AG20443 (cell line): ENCODE measurements at regions not wholly inside any gene's neighbourhood (a gene's known extent, or its start where the extent isn't known, plus 50 kb on each side); places are given as distances from the start of the nearest gene placed in this dataset.

Experiments used
- DNase-seq: peaks from one replicate; pipeline ENCODE4 v3.0.0; 2012; ENCODE audit warnings: low spot score, mixed read lengths

GRCh38 chr5:7015586-7016256, 302.5 kb downstream of the TENT4A start:
- no peak for DNase-seq

DNA sequence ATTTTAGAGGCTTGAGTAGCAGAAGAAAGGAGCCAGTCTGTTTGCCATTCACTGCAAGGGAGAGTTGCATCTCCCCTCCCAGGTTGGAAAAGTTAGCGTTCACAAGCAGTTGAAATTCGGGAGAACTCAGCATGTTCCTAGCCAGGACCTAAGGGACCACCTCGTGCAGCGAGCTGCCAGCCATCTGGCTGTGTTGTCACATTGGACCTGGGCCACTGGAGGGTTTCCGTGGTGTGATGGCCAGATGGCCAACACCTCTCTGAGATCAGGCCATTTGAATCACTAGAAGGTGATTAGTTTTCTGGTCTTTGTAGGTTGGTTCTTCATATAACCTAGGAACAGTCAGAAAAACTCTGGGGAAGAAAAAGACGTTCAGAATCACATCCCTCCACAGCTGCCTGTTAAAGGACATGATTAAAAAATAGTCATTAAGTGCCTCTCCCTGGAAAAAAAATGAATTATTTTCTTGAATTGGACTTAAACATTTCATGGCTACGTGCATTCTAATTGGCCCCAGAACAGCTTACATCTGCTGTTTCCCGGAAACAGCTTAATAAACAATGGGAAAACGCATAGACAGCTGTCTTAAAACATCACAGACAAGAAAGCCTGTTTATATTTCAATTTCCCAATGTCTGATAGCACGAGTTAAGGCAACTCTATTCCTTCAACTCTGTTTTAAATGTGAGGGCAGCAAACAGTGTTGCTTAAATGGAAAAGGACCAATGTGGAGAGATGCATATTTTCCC, 303.9 kb downstream of the TENT4A start:
- no peak for DNase-seq

GRCh38 chr5:7018198-7018597, 305.0 kb downstream of the TENT4A start:
- no peak for DNase-seq

DNA sequence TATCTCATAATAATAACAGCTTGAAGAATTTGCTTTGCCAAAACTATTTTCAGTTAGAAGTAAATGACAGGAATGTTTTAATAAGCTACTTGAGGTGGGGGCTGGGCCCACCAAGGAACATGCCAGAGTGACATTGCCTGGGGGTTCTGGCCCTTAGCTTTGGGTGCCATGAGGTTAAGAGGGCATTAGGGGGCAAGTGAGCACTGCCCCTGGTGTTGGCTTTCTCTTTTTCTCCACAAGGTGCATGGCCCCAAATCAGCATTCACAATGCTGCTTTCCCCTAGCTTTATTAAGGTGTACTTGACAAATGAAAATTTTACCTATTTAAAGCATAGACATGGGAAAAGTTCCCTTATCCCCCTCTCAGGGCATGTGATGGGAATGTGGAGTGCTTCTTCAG, 305.4 kb downstream of the TENT4A start:
- no peak for DNase-seq

DNA sequence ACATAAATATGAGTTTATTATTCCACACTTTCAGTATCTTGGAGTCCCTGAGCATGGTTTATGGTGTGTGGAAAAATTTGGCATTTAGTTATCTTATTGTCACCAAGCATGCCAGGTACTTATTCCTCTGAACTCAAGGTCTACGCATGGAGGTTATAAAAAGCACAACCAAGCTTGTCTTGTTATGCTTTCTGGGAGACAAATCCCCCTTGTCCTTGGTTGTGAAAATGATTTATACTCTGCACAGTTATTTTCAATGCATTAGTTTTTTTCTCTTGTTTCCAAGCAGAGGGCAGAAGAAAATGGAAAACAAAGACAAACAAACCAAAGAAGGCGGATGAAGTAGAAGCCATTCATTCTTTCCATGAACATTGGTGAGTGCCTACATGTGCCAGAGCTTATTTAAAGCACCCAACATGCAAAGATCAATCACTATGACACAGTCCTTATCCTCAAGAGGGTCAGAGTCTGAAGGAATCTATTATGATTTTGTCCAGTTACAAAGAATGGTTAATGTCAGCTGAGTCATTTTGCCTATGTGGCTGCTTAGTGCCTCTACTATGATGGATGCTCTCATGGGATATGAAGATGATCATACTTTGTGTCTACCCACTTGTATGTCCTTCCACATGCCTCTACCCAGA, 323.1 kb downstream of the TENT4A start:
- DNase-seq = no peak

- DNase-seq = no peak
Measured at GRCh38 chr5:7039074-7039473, 325.8 kb downstream of the TENT4A start.

- no peak for DNase-seq
Measured at GRCh38 chr5:7040111-7040510, 326.9 kb downstream of the TENT4A start.

DNA sequence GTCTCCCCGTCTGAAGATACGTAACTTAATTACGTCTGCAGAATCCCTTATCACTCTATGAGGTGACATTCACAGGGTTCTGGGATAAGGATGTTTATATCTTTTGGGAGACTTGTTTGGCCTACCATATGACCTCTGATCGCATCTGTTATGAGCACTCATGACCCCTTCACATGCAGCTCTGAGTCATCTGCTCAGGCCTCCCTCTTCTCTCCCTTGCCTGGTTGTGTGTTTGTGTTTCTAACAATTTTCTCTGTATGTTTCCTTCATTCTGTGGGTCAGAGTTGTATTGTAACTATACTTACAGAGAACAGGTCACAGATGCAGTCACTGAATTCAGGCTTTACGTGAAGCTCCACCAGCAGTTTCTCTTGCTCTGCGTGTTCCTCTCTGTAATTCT, 330.6 kb downstream of the TENT4A start:
- no peak for DNase-seq

DNA sequence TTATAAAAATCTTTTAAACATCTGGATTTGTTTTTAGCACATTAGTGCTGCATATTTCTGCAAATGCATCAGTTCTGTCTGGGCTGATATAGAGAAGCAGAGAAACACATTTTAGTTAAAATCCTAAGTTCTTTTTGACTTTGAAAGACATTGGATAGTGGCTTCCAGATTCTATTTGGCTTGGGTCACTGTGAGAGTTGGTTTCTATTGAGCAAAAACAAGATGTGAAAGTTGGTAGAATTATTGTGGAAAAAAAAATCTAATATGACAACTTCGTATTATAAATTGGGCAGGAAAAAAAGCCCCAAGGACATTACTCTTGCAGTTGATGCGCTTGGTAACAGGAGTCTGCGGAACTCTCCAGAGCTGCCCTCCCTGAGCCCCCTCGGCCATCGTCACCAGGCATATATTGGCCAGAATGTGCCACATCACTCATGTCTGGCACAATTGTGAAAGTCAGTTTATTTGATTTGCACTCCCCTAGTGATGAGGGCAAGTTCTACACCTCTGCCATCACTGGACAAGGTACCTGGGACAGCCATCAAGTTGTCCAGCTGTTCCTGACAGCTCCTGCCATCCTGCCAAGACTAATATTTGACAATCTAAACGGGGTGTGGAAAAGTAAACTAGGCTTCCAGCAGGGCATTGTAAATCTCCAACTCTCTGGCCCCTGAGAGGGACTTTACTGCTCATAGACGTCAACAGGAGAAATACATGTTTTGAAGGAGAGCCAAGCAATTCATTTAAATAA, 334.5 kb downstream of the TENT4A start:
- DNase-seq = no peak

GRCh38 chr5:7050986-7051385, 337.8 kb downstream of the TENT4A start:
- no peak for DNase-seq

DNA sequence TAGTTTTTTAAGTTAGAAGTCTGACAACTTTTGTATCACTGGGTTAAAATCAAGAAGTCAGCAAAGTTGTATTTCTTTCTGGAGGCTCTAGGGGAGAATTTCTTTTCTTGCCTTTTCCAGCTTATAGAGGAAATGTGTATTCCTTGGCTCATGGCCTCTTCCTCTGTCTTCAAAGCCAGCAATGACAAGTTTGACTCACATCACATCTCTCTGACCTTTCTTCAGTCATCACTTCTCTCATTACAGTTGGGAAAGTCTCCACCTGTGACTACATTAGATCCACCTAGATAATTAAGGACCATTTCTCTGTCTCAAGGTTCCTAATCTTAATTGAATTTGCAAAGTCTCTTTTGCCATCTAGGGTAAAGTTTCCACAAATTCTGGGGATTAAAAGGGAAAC, 339.9 kb downstream of the TENT4A start:
- no peak for DNase-seq

- no peak for DNase-seq
Measured at GRCh38 chr5:7053528-7054209, 340.4 kb downstream of the TENT4A start.

DNA sequence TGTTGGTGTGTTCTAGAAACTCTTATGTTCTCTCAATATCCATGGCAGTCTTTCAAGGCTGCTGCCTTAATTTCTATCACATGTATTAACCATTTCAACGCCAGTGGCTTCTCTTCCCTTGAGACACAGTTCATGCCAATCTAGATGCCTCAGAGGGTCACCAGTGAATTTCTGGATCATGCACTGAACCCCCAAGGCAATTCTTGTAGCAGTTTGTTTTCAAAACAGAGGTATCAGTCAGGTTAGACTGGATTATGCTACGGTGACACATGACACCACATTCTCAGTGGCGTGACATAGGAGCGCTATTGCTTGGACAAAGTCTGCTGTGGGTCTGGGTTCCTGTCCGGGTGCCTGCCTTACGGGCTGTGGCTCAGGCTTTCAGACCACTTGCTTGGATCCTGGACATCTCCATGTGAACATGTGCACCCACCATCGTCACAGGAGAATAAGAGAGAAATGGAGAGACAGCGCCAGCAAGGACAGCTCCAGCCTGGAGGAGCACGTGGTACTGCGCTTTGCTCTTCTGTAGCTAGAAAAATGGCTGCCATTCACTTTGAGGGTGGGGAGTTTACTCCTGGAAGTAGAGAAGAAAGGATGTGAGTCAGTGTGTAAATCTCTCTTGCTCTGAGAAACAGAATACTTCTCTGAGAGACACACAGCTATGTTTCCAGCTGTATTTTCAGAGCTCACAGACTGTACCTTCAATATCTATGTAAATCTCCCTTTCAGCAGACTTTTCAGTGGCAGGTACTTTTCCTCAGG, 329.3 kb upstream of the ADCY2 start:
- no peak for DNase-seq

GRCh38 chr5:7068156-7068555, 327.8 kb upstream of the ADCY2 start:
- no peak for DNase-seq

DNA sequence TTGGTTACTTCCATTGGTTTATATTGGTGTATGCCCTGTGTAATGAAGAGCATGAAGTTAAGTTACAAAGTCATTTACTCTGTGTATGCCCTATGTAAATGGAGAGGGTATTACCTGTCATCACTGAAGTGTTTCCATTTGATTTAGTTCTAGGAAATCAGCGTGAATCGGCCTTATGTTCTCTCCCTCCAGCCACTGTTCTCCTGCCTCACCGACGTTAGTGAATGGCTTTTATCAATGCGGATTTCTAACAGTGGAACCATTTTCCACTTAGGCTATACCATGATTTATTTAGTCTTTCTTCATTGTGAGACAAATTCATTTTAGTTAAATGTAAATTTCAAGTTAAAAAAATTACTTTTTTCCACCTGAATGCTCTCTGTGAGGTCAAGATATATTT, 327.0 kb upstream of the ADCY2 start:
- no peak for DNase-seq

- DNase-seq = no peak
Measured at GRCh38 chr5:7072188-7072587, 323.8 kb upstream of the ADCY2 start.

- DNase-seq = no peak
Measured at GRCh38 chr5:7073666-7074065, 322.3 kb upstream of the ADCY2 start.

DNA sequence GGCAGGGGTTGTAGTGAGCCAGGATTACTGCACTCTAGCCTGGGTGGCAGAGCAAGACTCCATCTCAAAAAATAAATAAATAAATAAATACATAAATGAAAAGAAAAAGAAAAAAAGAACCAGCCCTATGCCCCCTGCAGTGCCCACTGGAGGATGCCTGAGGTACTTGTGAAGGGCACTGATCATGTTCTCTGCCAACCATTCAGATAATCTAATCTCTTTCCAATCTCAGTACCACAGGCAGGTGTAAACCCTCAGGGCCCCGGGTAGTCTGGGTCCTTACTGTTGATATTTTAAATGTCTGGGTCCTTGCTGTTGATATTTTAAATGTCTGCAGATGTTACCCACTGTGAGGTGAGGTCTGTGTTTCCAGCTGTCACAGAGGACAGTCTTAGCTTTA, 321.8 kb upstream of the ADCY2 start:
- no peak for DNase-seq

DNA sequence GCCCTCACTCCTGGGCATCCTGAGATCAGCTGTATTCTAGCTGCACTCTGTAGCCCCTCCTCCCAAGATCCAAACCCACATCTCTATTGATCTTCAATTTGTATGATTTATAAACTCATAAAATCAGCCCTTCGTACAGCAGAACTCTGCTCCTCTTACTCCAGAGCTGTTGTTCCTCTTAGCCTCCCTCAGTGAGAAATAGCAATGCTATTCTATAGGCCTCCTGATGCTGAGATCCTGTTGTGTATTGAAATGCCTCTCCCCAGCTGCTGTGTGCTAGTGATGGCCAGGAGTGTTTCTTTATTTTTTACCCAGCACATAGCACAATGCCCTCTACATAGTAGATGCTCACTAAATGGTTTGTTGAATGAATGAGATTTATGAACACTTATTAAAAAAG, 320.5 kb upstream of the ADCY2 start:
- DNase-seq = no peak

- DNase-seq = no peak
Measured at GRCh38 chr5:7078101-7078500, 317.8 kb upstream of the ADCY2 start.

DNA sequence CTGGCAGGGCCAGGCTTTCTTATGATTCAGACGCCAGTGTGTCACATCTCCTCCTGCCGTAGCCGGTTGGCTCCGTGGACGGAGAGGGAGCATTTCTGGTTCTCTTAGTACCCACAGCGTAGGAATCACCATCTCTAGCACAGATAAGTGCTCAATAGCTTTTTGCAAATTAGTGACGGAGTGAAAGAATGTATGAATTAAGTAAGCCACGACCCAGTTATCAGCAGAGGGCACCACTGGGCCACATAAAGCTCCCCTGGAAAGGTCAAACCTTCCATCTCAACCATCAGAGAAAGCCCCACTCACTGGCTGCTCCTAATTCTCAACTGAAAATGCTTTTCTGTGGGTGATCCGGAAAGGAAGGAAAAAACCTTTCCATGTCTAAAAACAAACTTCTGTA, 317.0 kb upstream of the ADCY2 start:
- no peak for DNase-seq
